ENCODE measurements at regions not wholly inside any gene's neighbourhood (a gene's known extent, or its start where the extent isn't known, plus 50 kb on each side); places are given as distances from the start of the nearest gene placed in this dataset.

DNA sequence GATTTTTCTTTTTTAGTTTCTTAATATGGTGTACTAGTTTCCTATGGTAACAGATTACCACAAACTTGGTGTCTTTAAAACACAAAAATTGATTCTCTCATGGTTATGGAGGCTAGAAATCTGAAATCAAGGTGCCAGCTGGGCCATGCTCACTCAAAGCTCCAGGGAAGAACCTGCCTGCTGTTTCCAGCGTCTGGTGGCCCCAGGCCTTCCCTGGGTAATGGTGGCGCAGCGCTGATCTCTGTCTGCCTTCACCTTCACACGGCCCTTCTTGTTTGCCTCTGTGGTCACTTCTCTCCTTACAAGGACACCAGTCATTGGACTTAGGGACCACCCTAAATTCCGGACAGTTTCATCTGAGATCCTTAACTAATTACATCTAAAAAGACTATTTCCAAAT, 70.5 kb upstream of the GFPT2 start:
- DNase-seq = no peak
- no CpG with 5 or more reads among the region's 5 CpGs for WGBS (ENCODE audit: extremely low coverage, insufficient coverage, insufficient read length)
- H2AFZ ChIP-seq (ENCODE audit: insufficient read depth, low read length, poor library complexity) = no peak overlapping the region
- H3K4me2 ChIP-seq (ENCODE audit: low read length) = no peak overlapping the region
- no peak overlapping the region for H4K8ac ChIP-seq (ENCODE audit: low read depth, low read length)
- no peak overlapping the region for H4K91ac ChIP-seq (ENCODE audit: low read depth, low read length)
- H3K23ac ChIP-seq (ENCODE audit: low read length) = no peak overlapping the region
- H3K14ac ChIP-seq (ENCODE audit: low read length) = no peak overlapping the region
- no peaks in the 10 kb centered on the region for H3K36me3 ChIP-seq (ENCODE audit: control insufficient read depth in 1 of 2, insufficient read depth in 2 of 2, low read length in 2 of 2)
- no peak overlapping the region for H2AK5ac ChIP-seq (ENCODE audit: low read length)
- no peak overlapping the region for H2BK5ac ChIP-seq (ENCODE audit: low read depth, low read length, poor library complexity)
- H2BK12ac ChIP-seq (ENCODE audit: low read length) = no peak overlapping the region
- H3K18ac ChIP-seq (ENCODE audit: low read length) = no peak overlapping the region
- H3K79me2 ChIP-seq (ENCODE audit: control insufficient read depth, insufficient read depth, low read length, poor library complexity) = no peaks in the 10 kb centered on the region
- no peak overlapping the region for H3K4ac ChIP-seq (ENCODE audit: low read depth, low read length)
- no peak overlapping the region for H2BK120ac ChIP-seq (ENCODE audit: insufficient read depth, low read length, poor library complexity)
- no peak overlapping the region for H4K12ac ChIP-seq (ENCODE audit: low read depth, low read length)
- H3K79me1 ChIP-seq (ENCODE audit: low read length) = no peaks in the 10 kb centered on the region
- no peak overlapping the region for H3K4me3 ChIP-seq (ENCODE audit: low read depth, low read length)
- no peaks in the 10 kb centered on the region for H3K27me3 ChIP-seq (ENCODE audit: insufficient read depth, low read length)
- H3K27ac ChIP-seq (ENCODE audit: low read depth, low read length) = no peak overlapping the region
- H3K4me1 ChIP-seq (ENCODE audit: control insufficient read depth in 1 of 2, insufficient read depth in 2 of 2, low read length in 2 of 2) = no peaks in the 10 kb centered on the region
- H3K9ac ChIP-seq (ENCODE audit: low read length) = no peak overlapping the region
- H3K9me3 ChIP-seq (ENCODE audit: insufficient read depth, low read depth, low read length) = no peaks in the 10 kb centered on the region

DNA sequence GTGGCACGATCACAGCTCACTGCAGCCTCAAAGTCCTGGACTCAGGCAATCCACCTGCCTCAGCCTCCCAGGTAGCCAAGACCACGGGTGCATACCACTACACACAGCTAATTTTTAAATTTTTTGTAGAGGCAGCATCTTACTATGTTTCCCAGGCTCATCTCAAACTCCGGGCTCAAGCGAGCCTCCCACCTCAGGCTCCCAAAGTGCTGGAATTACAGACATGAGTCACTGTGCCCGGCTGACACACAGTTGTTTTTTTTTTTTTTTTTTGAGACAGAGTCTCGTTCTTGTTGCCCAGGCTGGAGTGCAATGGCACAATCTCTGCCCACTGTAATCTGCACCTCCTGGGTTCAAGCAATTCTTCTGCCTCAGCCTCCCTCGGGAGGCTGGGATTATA, 70.1 kb upstream of the CNOT6 start:
- H2AK5ac ChIP-seq (ENCODE audit: low read length) = no peak overlapping the region
- no peaks in the 10 kb centered on the region for H3K27me3 ChIP-seq (ENCODE audit: insufficient read depth, low read length)
- no peak overlapping the region for H3K18ac ChIP-seq (ENCODE audit: low read length)
- no peak overlapping the region for H4K12ac ChIP-seq (ENCODE audit: low read depth, low read length)
- no peak overlapping the region for H2BK5ac ChIP-seq (ENCODE audit: low read depth, low read length, poor library complexity)
- no peak overlapping the region for H3K4me2 ChIP-seq (ENCODE audit: low read length)
- H3K79me1 ChIP-seq (ENCODE audit: low read length) = no peaks in the 10 kb centered on the region
- no peak overlapping the region for H2AFZ ChIP-seq (ENCODE audit: insufficient read depth, low read length, poor library complexity)
- no peak overlapping the region for H3K4me3 ChIP-seq (ENCODE audit: low read depth, low read length)
- no peaks in the 10 kb centered on the region for H3K4me1 ChIP-seq (ENCODE audit: control insufficient read depth in 1 of 2, insufficient read depth in 2 of 2, low read length in 2 of 2)
- H3K23ac ChIP-seq (ENCODE audit: low read length) = no peak overlapping the region
- H3K36me3 ChIP-seq (ENCODE audit: control insufficient read depth in 1 of 2, insufficient read depth in 2 of 2, low read length in 2 of 2) = no peaks in the 10 kb centered on the region
- H2BK120ac ChIP-seq (ENCODE audit: insufficient read depth, low read length, poor library complexity) = no peak overlapping the region
- no peak for DNase-seq
- no peak overlapping the region for H2BK12ac ChIP-seq (ENCODE audit: low read length)
- H3K27ac ChIP-seq (ENCODE audit: low read depth, low read length) = no peak overlapping the region
- H4K91ac ChIP-seq (ENCODE audit: low read depth, low read length) = no peak overlapping the region
- no peak overlapping the region for H3K4ac ChIP-seq (ENCODE audit: low read depth, low read length)
- H3K14ac ChIP-seq (ENCODE audit: low read length) = no peak overlapping the region
- H3K9me3 ChIP-seq (ENCODE audit: insufficient read depth, low read depth, low read length) = no peaks in the 10 kb centered on the region
- H3K9ac ChIP-seq (ENCODE audit: low read length) = no peak overlapping the region
- H3K79me2 ChIP-seq (ENCODE audit: control insufficient read depth, insufficient read depth, low read length, poor library complexity) = no peaks in the 10 kb centered on the region
- H4K8ac ChIP-seq (ENCODE audit: low read depth, low read length) = no peak overlapping the region
- no CpG with 5 or more reads among the region's 7 CpGs for WGBS (ENCODE audit: extremely low coverage, insufficient coverage, insufficient read length)

DNA sequence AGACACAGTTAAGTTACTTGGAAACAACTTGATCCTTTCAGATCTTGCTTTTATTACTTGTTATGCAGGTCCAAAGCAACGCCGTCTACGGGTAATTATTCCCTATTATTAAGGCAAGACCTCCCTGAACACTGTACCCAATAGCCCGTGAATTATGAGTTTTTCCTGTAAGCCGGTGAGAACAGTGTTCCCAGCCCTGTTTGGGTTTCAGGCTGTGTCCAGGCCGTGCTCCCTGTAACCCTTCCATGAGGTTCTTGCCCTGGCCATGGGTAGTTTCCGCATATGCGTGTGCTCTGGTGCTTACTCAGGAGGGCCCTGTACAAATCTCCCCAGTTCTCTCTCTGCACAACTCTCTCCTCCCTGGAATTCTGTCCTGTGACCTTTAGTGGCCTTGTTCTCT, 65.6 kb upstream of the CNOT6 start:
- Histone ChIP-seq H3K23ac (ENCODE audit: low read length) (no peak overlapping the region), H3K4me2 (ENCODE audit: low read length) (no peak overlapping the region), H4K8ac (ENCODE audit: low read depth, low read length) (no peak overlapping the region), H3K79me2 (ENCODE audit: control insufficient read depth, insufficient read depth, low read length, poor library complexity) (no peaks in the 10 kb centered on the region), H2BK5ac (ENCODE audit: low read depth, low read length, poor library complexity) (no peak overlapping the region), H4K91ac (ENCODE audit: low read depth, low read length) (no peak overlapping the region), H3K36me3 (ENCODE audit: control insufficient read depth in 1 of 2, insufficient read depth in 2 of 2, low read length in 2 of 2) (no peaks in the 10 kb centered on the region), H3K79me1 (ENCODE audit: low read length) (no peaks in the 10 kb centered on the region), H3K27ac (ENCODE audit: low read depth, low read length) (no peak overlapping the region), H2AFZ (ENCODE audit: insufficient read depth, low read length, poor library complexity) (no peak overlapping the region), H2AK5ac (ENCODE audit: low read length) (no peak overlapping the region), H2BK120ac (ENCODE audit: insufficient read depth, low read length, poor library complexity) (no peak overlapping the region), H3K4ac (ENCODE audit: low read depth, low read length) (no peak overlapping the region), H3K14ac (ENCODE audit: low read length) (no peak overlapping the region), H3K9ac (ENCODE audit: low read length) (no peak overlapping the region), H3K27me3 (ENCODE audit: insufficient read depth, low read length) (no peaks in the 10 kb centered on the region), H3K18ac (ENCODE audit: low read length) (no peak overlapping the region), H3K9me3 (ENCODE audit: insufficient read depth, low read depth, low read length) (peaks cover 13% of the 10 kb centered on the region), H3K4me3 (ENCODE audit: low read depth, low read length) (no peak overlapping the region), H2BK12ac (ENCODE audit: low read length) (no peak overlapping the region), H3K4me1 (ENCODE audit: control insufficient read depth in 1 of 2, insufficient read depth in 2 of 2, low read length in 2 of 2) (no peaks in the 10 kb centered on the region), H4K12ac (ENCODE audit: low read depth, low read length) (no peak overlapping the region)
- WGBS (ENCODE audit: extremely low coverage, insufficient coverage, insufficient read length) = no CpG with 5 or more reads among the region's 8 CpGs
- DNase-seq = no peak

DNA sequence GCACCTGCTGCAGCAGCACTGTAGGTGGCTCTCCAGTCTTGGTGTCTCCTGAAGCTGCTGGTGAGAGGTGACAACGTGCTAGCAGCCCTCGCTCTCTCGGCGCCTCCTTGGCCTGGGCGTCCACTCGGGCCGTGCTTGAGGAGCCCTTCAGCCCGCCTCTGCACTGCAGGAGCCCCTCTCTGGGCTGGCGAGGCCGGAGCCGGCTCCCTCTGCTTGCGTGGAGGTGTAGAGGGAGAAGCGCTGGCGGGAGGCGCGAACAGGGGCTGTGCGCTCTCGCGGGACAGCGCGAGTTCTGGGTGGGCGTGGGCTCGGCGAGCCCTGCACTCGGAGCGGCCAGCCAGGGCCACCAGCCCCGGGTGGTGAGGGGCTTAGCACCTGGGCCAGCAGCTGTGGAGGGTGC, 62.2 kb upstream of the CNOT6 start:
- no peak overlapping the region for H4K91ac ChIP-seq (ENCODE audit: low read depth, low read length)
- WGBS (ENCODE audit: extremely low coverage, insufficient coverage, insufficient read length) = no CpG with 5 or more reads among the region's 27 CpGs
- no peak overlapping the region for H2BK5ac ChIP-seq (ENCODE audit: low read depth, low read length, poor library complexity)
- H4K12ac ChIP-seq (ENCODE audit: low read depth, low read length) = no peak overlapping the region
- no peak overlapping the region for H3K18ac ChIP-seq (ENCODE audit: low read length)
- no peak overlapping the region for H3K23ac ChIP-seq (ENCODE audit: low read length)
- peaks cover 13% of the 10 kb centered on the region for H3K9me3 ChIP-seq (ENCODE audit: insufficient read depth, low read depth, low read length)
- no peak overlapping the region for H2AK5ac ChIP-seq (ENCODE audit: low read length)
- no peaks in the 10 kb centered on the region for H3K36me3 ChIP-seq (ENCODE audit: control insufficient read depth in 1 of 2, insufficient read depth in 2 of 2, low read length in 2 of 2)
- H3K14ac ChIP-seq (ENCODE audit: low read length) = no peak overlapping the region
- no peaks in the 10 kb centered on the region for H3K27me3 ChIP-seq (ENCODE audit: insufficient read depth, low read length)
- H3K79me2 ChIP-seq (ENCODE audit: control insufficient read depth, insufficient read depth, low read length, poor library complexity) = no peaks in the 10 kb centered on the region
- no peaks in the 10 kb centered on the region for H3K4me1 ChIP-seq (ENCODE audit: control insufficient read depth in 1 of 2, insufficient read depth in 2 of 2, low read length in 2 of 2)
- no peak for DNase-seq
- H3K4me3 ChIP-seq (ENCODE audit: low read depth, low read length) = peak overlapping the region; percentile 5
- no peak overlapping the region for H3K27ac ChIP-seq (ENCODE audit: low read depth, low read length)
- no peak overlapping the region for H3K4me2 ChIP-seq (ENCODE audit: low read length)
- H3K9ac ChIP-seq (ENCODE audit: low read length) = no peak overlapping the region
- no peak overlapping the region for H4K8ac ChIP-seq (ENCODE audit: low read depth, low read length)
- H3K79me1 ChIP-seq (ENCODE audit: low read length) = no peaks in the 10 kb centered on the region
- no peak overlapping the region for H3K4ac ChIP-seq (ENCODE audit: low read depth, low read length)
- no peak overlapping the region for H2AFZ ChIP-seq (ENCODE audit: insufficient read depth, low read length, poor library complexity)
- H2BK120ac ChIP-seq (ENCODE audit: insufficient read depth, low read length, poor library complexity) = no peak overlapping the region
- H2BK12ac ChIP-seq (ENCODE audit: low read length) = no peak overlapping the region
